H1 (cell line): ENCODE measurements at regions not wholly inside any gene's neighbourhood (a gene's known extent, or its start where the extent isn't known, plus 50 kb on each side); places are given as distances from the start of the nearest gene placed in this dataset.

Source experiments
- CTCF ChIA-PET: fragments of 300-600 bp; sonication (Branson Sonifier 250); formaldehyde crosslinking; loops from one replicate; lab custom pipeline; 2021; ENCODE audit not compliant: partially characterized antibody; lab: Charles Lee
- POLR2A ChIA-PET: fragments of 300-600 bp; sonication (Branson Sonifier 250); formaldehyde crosslinking; loops from one replicate; lab custom pipeline; 2021; ENCODE audit warnings: inconsistent platforms; ENCODE audit not compliant: partially characterized antibody; lab: Charles Lee
- DNase-seq, 2 experiments: peaks; one replicate each; pipeline versions ENCODE4 v3.0.0 to v3.0.0-alpha.2; 2010 to 2022; ENCODE audit warnings: low spot score in 2 of 2, low read depth in 1 of 2, mixed read lengths in 1 of 2
- FAIRE-seq: peaks from 2 replicates; lab custom pipeline; 2011; peaks lifted over from hg19 to GRCh38; lab: Jason Lieb, UNC
- H2AFZ ChIP-seq: 2 replicates; pipeline ENCODE4 v1.8.1; 2012; ENCODE audit warnings: low read length, inconsistent platforms
- H2AK5ac ChIP-seq: 2 replicates; pipeline ENCODE4 v1.6.1; 2013; ENCODE audit warnings: low read depth, low read length
- H2BK120ac ChIP-seq: replicated peaks from 2 replicates; pipeline ENCODE3; 2013; ENCODE audit warnings: low read depth, low read length, inconsistent platforms
- H2BK12ac ChIP-seq: 2 replicates; pipeline ENCODE4 v1.6.1; 2013; ENCODE audit warnings: low read depth, low read length
- H2BK15ac ChIP-seq: 2 replicates; pipeline ENCODE4 v1.6.1; 2013; ENCODE audit warnings: low read length
- H2BK20ac ChIP-seq: 2 replicates; pipeline ENCODE4 v1.6.1; 2013; ENCODE audit warnings: low read length
- H2BK5ac ChIP-seq: 2 replicates; pipeline ENCODE4 v1.6.1; 2013; ENCODE audit warnings: low read depth, low read length
- H3K14ac ChIP-seq: 2 replicates; pipeline ENCODE4 v1.6.1; 2013; ENCODE audit warnings: inconsistent platforms; ENCODE audit not compliant: insufficient read length
- H3K18ac ChIP-seq: 2 replicates; pipeline ENCODE4 v1.6.1; 2013; ENCODE audit warnings: low read length; ENCODE audit errors: extremely low read depth
- H3K23ac ChIP-seq: 2 replicates; pipeline ENCODE4 v1.6.1; 2013; ENCODE audit warnings: inconsistent platforms; ENCODE audit not compliant: insufficient read length
- H3K23me2 ChIP-seq: 2 replicates; pipeline ENCODE4 v1.6.1; 2013; ENCODE audit warnings: low read depth, low read length
- H3K27ac ChIP-seq: 2 replicates; pipeline ENCODE4 v1.6.1; 2011; ENCODE audit warnings: low read depth, low read length, inconsistent platforms
- H3K27me3 ChIP-seq, 4 experiments: replicated peaks in 1 of 4; 1 replicate in 1 of 4; 2 replicates in 3 of 4; pipeline versions ENCODE4 v1.6.1 to v1.8.1; 2011 to 2013; ENCODE audit warnings: low read length in 3 of 4, mild to moderate bottlenecking in 3 of 4, inconsistent platforms in 2 of 4, mixed read lengths in 2 of 4, moderate library complexity in 1 of 4; ENCODE audit not compliant: control insufficient read depth in 3 of 4, insufficient read depth in 3 of 4; ENCODE audit errors: extremely low read depth in 1 of 4
- H3K36me3 ChIP-seq, 4 experiments: 2 replicates each; pipeline versions ENCODE4 v1.6.1 to v1.8.1; 2011 to 2013; ENCODE audit warnings: mild to moderate bottlenecking in 4 of 4, low read length in 3 of 4, moderate library complexity in 2 of 4, control low read depth in 1 of 4, inconsistent platforms in 1 of 4; ENCODE audit not compliant: insufficient read depth in 4 of 4, control insufficient read depth in 2 of 4
- H3K4ac ChIP-seq: replicated peaks from 2 replicates; pipeline ENCODE3; 2013; ENCODE audit warnings: low read length, low read depth, mixed read lengths, inconsistent platforms; ENCODE audit not compliant: insufficient read length
- H3K4me1 ChIP-seq, 4 experiments: replicated peaks in 1 of 4; 1 replicate in 1 of 4; 2 replicates in 3 of 4; pipeline versions ENCODE4 v1.6.1 to v1.8.1; 2011 to 2013; ENCODE audit warnings: low read length in 3 of 4, inconsistent platforms in 2 of 4, mixed read lengths in 1 of 4; ENCODE audit not compliant: insufficient read depth in 4 of 4, control insufficient read depth in 3 of 4
- H3K4me2 ChIP-seq, 2 experiments: 2 replicates each; pipeline versions ENCODE4 v1.6.1 to v1.8.1; 2011 to 2013; ENCODE audit warnings: low read depth in 2 of 2, low read length in 2 of 2, control low read depth in 1 of 2, inconsistent platforms in 1 of 2, mild to moderate bottlenecking in 1 of 2; ENCODE audit not compliant: insufficient read depth in 1 of 2
- H3K4me3 ChIP-seq, 4 experiments: fragments of 200-600, 300-600 bp in 1 of 4; sonication (generic), shearing (Covaris generic), sonication (Bioruptor Twin) in 1 of 4; 2 replicates each; pipeline versions ENCODE4 v1.5.1 to v1.8.1; 2011 to 2016; ENCODE audit warnings: low read length in 4 of 4, low read depth in 3 of 4, control low read depth in 2 of 4, inconsistent platforms in 2 of 4, mild to moderate bottlenecking in 2 of 4, mixed read lengths in 1 of 4, moderate library complexity in 1 of 4; ENCODE audit not compliant: insufficient read depth in 2 of 4; ENCODE audit errors: extremely low read depth in 1 of 4
- H3K56ac ChIP-seq: replicated peaks from 2 replicates; pipeline ENCODE3; 2013; ENCODE audit warnings: low read depth, mild to moderate bottlenecking, mixed read lengths, low read length, inconsistent platforms; ENCODE audit not compliant: insufficient read length
- H3K79me1 ChIP-seq: 2 replicates; pipeline ENCODE4 v1.6.1; 2013; ENCODE audit warnings: low read depth, low read length, control low read depth
- H3K79me2 ChIP-seq, 2 experiments: 2 replicates each; pipeline versions ENCODE4 v1.6.1 to v1.8.1; 2012 to 2013; ENCODE audit warnings: low read length in 2 of 2, mild to moderate bottlenecking in 2 of 2, inconsistent platforms in 1 of 2; ENCODE audit not compliant: insufficient read depth in 2 of 2, control insufficient read depth in 1 of 2
- H3K9ac ChIP-seq, 4 experiments: replicated peaks in 1 of 4; 1 replicate in 1 of 4; 2 replicates in 3 of 4; pipeline versions ENCODE4 v1.6.1 to v1.8.1; 2011 to 2013; ENCODE audit warnings: low read depth in 3 of 4, low read length in 3 of 4, control low read depth in 2 of 4, mild to moderate bottlenecking in 2 of 4, moderate library complexity in 2 of 4, inconsistent platforms in 1 of 4; ENCODE audit errors: extremely low read depth in 1 of 4
- H3K9me3 ChIP-seq, 2 experiments: 2 replicates each; pipeline versions ENCODE4 v1.6.1 to v1.8.1; 2012 to 2013; ENCODE audit warnings: mild to moderate bottlenecking in 2 of 2, moderate library complexity in 2 of 2, control low read depth in 1 of 2, inconsistent platforms in 1 of 2, low read depth in 1 of 2, low read length in 1 of 2, mixed read lengths in 1 of 2; ENCODE audit not compliant: insufficient read depth in 2 of 2
- H4K20me1 ChIP-seq, 2 experiments: replicated peaks in 1 of 2; 2 replicates each; pipeline versions ENCODE3 to v1.8.1; 2011 to 2013; ENCODE audit warnings: inconsistent platforms in 2 of 2, low read length in 2 of 2, mild to moderate bottlenecking in 1 of 2; ENCODE audit not compliant: insufficient read depth in 2 of 2, control insufficient read depth in 1 of 2
- H4K5ac ChIP-seq: 2 replicates; pipeline ENCODE4 v1.6.1; 2013; ENCODE audit warnings: low read length, low read depth, mixed read lengths, inconsistent platforms; ENCODE audit not compliant: insufficient read length
- H4K8ac ChIP-seq: 2 replicates; pipeline ENCODE4 v1.8.0; 2013; ENCODE audit warnings: mild to moderate bottlenecking, moderate library complexity, low read length, inconsistent platforms; ENCODE audit not compliant: insufficient read depth; ENCODE audit errors: extremely low read depth
- H4K91ac ChIP-seq: replicated peaks from 2 replicates; pipeline ENCODE3; 2013; ENCODE audit warnings: low read length, mixed read lengths, inconsistent platforms; ENCODE audit not compliant: insufficient read length
- CREB1 ChIP-seq: IDR thresholded peaks from 2 replicates; pipeline ENCODE4 v1.6.1; 2012; ENCODE audit warnings: inconsistent platforms
- CTBP2 ChIP-seq: IDR thresholded peaks from 2 replicates; pipeline ENCODE4 v1.7.0; 2011; ENCODE audit warnings: borderline replicate concordance, mild to moderate bottlenecking, moderate library complexity, mixed read lengths, low read length; ENCODE audit not compliant: insufficient read depth, insufficient read length
- GTF2F1 ChIP-seq: IDR thresholded peaks from 2 replicates; pipeline ENCODE4 v1.6.1; 2012; ENCODE audit warnings: low read depth, low read length, improper control_type of control experiment, borderline replicate concordance
- HDAC2 ChIP-seq, 2 experiments: fragments of 300-600 bp in 1 of 2; sonication (generic) in 1 of 2; IDR thresholded peaks; 2 replicates each; pipeline ENCODE4 v1.6.1; 2011 to 2012; ENCODE audit warnings: low read depth in 2 of 2, low read length in 2 of 2, mild to moderate bottlenecking in 2 of 2, moderate library complexity in 2 of 2, borderline replicate concordance in 1 of 2, inconsistent platforms in 1 of 2
- KDM4A ChIP-seq: IDR thresholded peaks from one replicate; pipeline ENCODE4 v1.7.1; 2012; ENCODE audit warnings: low read depth, mild to moderate bottlenecking, moderate library complexity, low read length, inconsistent platforms; ENCODE audit not compliant: severe bottlenecking
- RAD21 ChIP-seq, 2 experiments: IDR thresholded peaks in 1 of 2; conservative IDR thresholded peaks in 1 of 2; 2 replicates each; pipeline ENCODE4 v1.6.1; 2011; ENCODE audit warnings: low read depth in 2 of 2, low read length in 2 of 2, improper control_type of control experiment in 1 of 2, inconsistent platforms in 1 of 2, mild to moderate bottlenecking in 1 of 2, moderate library complexity in 1 of 2
- WGBS, 2 experiments: shearing (Covaris generic) in 1 of 2; methylation state at CpG; one replicate each; pipeline versions ENCODE4 v1.1.6 to v1.1.7; 2013 to 2015; ENCODE audit warnings: low lambda C conversion rate in 2 of 2, mixed read lengths in 2 of 2, inconsistent platforms in 1 of 2, low coverage in 1 of 2, missing lambda C conversion rate in 1 of 2; ENCODE audit not compliant: insufficient replicate concordance in 2 of 2, insufficient coverage in 1 of 2, insufficient read length in 1 of 2; ENCODE audit errors: extremely low coverage in 1 of 2, missing lambda C conversion rate in 1 of 2; 5-methylcytosine and 5-hydroxymethylcytosine counted together
- TF ChIP-seq, protein P1 (sequence below): IDR thresholded peaks from 2 replicates; pipeline ENCODE4 v1.6.1; 2012; ENCODE audit warnings: low read length, inconsistent platforms

DNA sequence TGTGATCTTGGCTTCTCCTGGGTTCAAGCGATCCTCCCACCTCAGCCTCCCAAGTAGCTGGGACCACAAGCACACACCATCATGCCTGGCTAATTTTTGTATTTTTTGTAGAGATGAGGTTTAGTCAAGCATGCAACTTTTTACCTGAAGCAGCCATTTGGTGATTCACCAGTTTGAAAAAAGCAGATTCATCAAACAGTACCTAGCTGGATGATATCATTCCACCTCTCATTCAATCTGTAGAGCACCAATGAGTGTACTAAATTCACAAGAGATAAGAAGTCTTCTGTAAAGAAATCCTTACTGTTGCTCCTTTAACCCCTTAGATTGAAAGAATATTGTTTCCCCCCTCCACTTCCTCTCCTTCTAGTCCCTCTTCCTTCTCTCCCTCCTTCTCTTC is 261.1 kb upstream of the RFC3 start:
- no peak overlapping the region for H2BK12ac ChIP-seq
- no peak overlapping the region for H3K4me3 ChIP-seq
- 100% methylated on average over 1 of the region's 1 CpG; no CpG with 5 or more reads in 1 of the 2 experiments for WGBS, 2 experiments
- H3K4me1 ChIP-seq, result no peaks in the 10 kb centered on the region; a peak in 1 of 7 replicates
- no peaks in the 10 kb centered on the region for H3K79me1 ChIP-seq
- DNase-seq (no peak), FAIRE-seq (no peak)
- H2BK20ac ChIP-seq, result no peak overlapping the region
- H3K9ac ChIP-seq, result no peak overlapping the region
- ChIA-PET CTCF (no interaction called here), POLR2A (no interaction called here)
- no peaks in the 10 kb centered on the region for H4K20me1 ChIP-seq
- no peaks in the 10 kb centered on the region for H3K36me3 ChIP-seq
- H2AFZ ChIP-seq, result no peak overlapping the region
- H4K5ac ChIP-seq, result no peak overlapping the region
- H3K23ac ChIP-seq, result no peak overlapping the region
- no peaks in the 10 kb centered on the region for H3K79me2 ChIP-seq
- H3K56ac ChIP-seq, result no peak overlapping the region
- H3K18ac ChIP-seq, result no peak overlapping the region
- no peak overlapping the region for H4K91ac ChIP-seq
- H3K23me2 ChIP-seq, result no peaks in the 10 kb centered on the region
- no peak overlapping the region for H2BK120ac ChIP-seq
- no peak overlapping the region for H3K27ac ChIP-seq
- H3K27me3 ChIP-seq, result no peaks in the 10 kb centered on the region
- no peak overlapping the region for H2BK5ac ChIP-seq
- no peak for TF ChIP-seq RAD21 (IDR thresholded peaks at IDR 0.05 in 1 of 2, conservative IDR thresholded peaks at IDR 0.05 in 1 of 2; ENCODE audit: low read depth in 2 of 2, low read length in 2 of 2)
- TF ChIP-seq, protein P1, sequence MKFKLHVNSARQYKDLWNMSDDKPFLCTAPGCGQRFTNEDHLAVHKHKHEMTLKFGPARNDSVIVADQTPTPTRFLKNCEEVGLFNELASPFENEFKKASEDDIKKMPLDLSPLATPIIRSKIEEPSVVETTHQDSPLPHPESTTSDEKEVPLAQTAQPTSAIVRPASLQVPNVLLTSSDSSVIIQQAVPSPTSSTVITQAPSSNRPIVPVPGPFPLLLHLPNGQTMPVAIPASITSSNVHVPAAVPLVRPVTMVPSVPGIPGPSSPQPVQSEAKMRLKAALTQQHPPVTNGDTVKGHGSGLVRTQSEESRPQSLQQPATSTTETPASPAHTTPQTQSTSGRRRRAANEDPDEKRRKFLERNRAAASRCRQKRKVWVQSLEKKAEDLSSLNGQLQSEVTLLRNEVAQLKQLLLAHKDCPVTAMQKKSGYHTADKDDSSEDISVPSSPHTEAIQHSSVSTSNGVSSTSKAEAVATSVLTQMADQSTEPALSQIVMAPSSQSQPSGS, result no peak
- TF ChIP-seq HDAC2 (IDR thresholded peaks at IDR 0.05; ENCODE audit: borderline replicate concordance in 1 of 2, low read depth in 2 of 2, low read length in 2 of 2), result no peak
- no peak for TF ChIP-seq KDM4A
- TF ChIP-seq CTBP2, result no peak
- TF ChIP-seq GTF2F1, result no peak
- TF ChIP-seq CREB1, result no peak
- no peak overlapping the region for H3K4ac ChIP-seq
- H3K14ac ChIP-seq, result no peak overlapping the region
- H3K4me2 ChIP-seq, result no peak overlapping the region
- no peak overlapping the region for H2BK15ac ChIP-seq
- H2AK5ac ChIP-seq, result no peak overlapping the region
- H3K9me3 ChIP-seq, result no peaks in the 10 kb centered on the region
- no peak overlapping the region for H4K8ac ChIP-seq
